ENCODE measurements at regions not wholly inside any gene's neighbourhood (a gene's known extent, or its start where the extent isn't known, plus 50 kb on each side); places are given as distances from the start of the nearest gene placed in this dataset.

- no peak for TF ChIP-seq POU2F2 (IDR thresholded peaks at IDR 0.05; ENCODE audit: borderline replicate concordance, low read depth, low read length)
Measured at GRCh38 chr5:125140855-125141254, 394.4 kb upstream of the ZNF608 start (continued).

GRCh38 chr5:125142458-125142857 is 396.0 kb upstream of the ZNF608 start:
- ChIA-PET CTCF (interaction anchor here (0.6 to 1.8 kb wide), 4 partner anchors 12 to 484 kb away, joined by 3 to 4 read pairs (median 3); no protein-coding TSS in a partner anchor), RAD21 (ENCODE audit: unreplicated experiment) (interaction anchor here (1.0 kb wide), 1 partner anchor 30 kb away, joined by 3 read pairs; no protein-coding TSS in a partner anchor), SMC1A (ENCODE audit: uncharacterized antibody, unreplicated experiment) (interaction anchor here (1.0 to 1.3 kb wide), 2 partner anchors 165 to 418 kb away, joined by 3 read pairs; no protein-coding TSS in a partner anchor), POLR2A (no interaction called here)
- FAIRE-seq, result no peak
- Histone ChIP-seq H3K27me3 (replicated peaks in 1 of 2; ENCODE audit: control insufficient read depth in 2 of 2, insufficient read depth in 2 of 2, low read length in 1 of 2) (no peaks in the 10 kb centered on the region), H3K36me3 (ENCODE audit: control insufficient read depth in 2 of 2, insufficient read depth in 2 of 2, low read length in 1 of 2) (no peaks in the 10 kb centered on the region), H3K4me2 (ENCODE audit: control insufficient read depth, insufficient read depth) (no peak overlapping the region), H3K27ac (ENCODE audit: control insufficient read depth, insufficient read depth) (no peak overlapping the region), H3K9me3 (replicated peaks; ENCODE audit: control insufficient read depth, insufficient read depth, low read length) (no peaks in the 10 kb centered on the region), H3K9ac (ENCODE audit: control insufficient read depth, insufficient read depth, low read length) (no peak overlapping the region), H3K79me2 (ENCODE audit: control insufficient read depth, insufficient read depth, low read length) (no peaks in the 10 kb centered on the region), H3K4me1 (ENCODE audit: control insufficient read depth, insufficient read depth, low read length) (no peaks in the 10 kb centered on the region), H2AFZ (ENCODE audit: control insufficient read depth, low read depth, low read length) (no peak overlapping the region), H3K4me3 (no peak overlapping the region), H4K20me1 (ENCODE audit: control insufficient read depth, insufficient read depth) (no peaks in the 10 kb centered on the region)
- peak; percentile 61 for ATAC-seq
- DNase-seq (ENCODE audit: low read depth, low spot score), result no peak
- no peak for TF ChIP-seq EP300 (IDR thresholded peaks at IDR 0.05; ENCODE audit: borderline replicate concordance in 1 of 2, control insufficient read depth in 1 of 2, low read depth in 2 of 2, low read length in 2 of 2)
- TF ChIP-seq JUNB (IDR thresholded peaks at IDR 0.05), result peak; percentile 63
- intact Hi-C loops (cut with micrococcal nuclease; ENCODE audit: unreplicated experiment) (no loop called here), in situ Hi-C loops (cut with MboI) (no loop called here)
- no TSS peak for BruUV-seq (replicated peaks)

- 20% methylated on average over 2 of the region's 2 CpGs for WGBS (ENCODE audit: insufficient coverage, insufficient replicate concordance, low lambda C conversion rate, missing lambda C conversion rate)
- FAIRE-seq, result no peak
- in situ Hi-C loops (cut with MboI), result no loop called here
- TF ChIP-seq EED (IDR thresholded peaks at IDR 0.05; ENCODE audit: low read depth), result no peak
- no peak for TF ChIP-seq CHD4 (IDR thresholded peaks at IDR 0.05)
- TF ChIP-seq RAD21 (IDR thresholded peaks at IDR 0.05; ENCODE audit: insufficient read depth, low read depth, low read length), result no peak
- no peak for TF ChIP-seq CBFB (IDR thresholded peaks at IDR 0.05; ENCODE audit: low read depth)
- no peak for TF ChIP-seq PML (IDR thresholded peaks at IDR 0.05; ENCODE audit: low read length)
- TF ChIP-seq MTA2 (IDR thresholded peaks at IDR 0.05; ENCODE audit: low read depth), result no peak
- TF ChIP-seq SMARCA5 (IDR thresholded peaks at IDR 0.05), result no peak
- no peak for TF ChIP-seq NFYA (IDR thresholded peaks at IDR 0.05; ENCODE audit: borderline replicate concordance, low read depth, low read length)
- no peak for TF ChIP-seq SUZ12 (IDR thresholded peaks at IDR 0.05; ENCODE audit: unreplicated experiment)
- no peak for TF ChIP-seq MYC (IDR thresholded peaks at IDR 0.05; ENCODE audit: insufficient read depth, insufficient read length, insufficient replicate concordance, low read length, severe bottlenecking)
- no peak for TF ChIP-seq TARDBP (IDR thresholded peaks at IDR 0.05; ENCODE audit: borderline replicate concordance)
- TF ChIP-seq E2F4 (IDR thresholded peaks at IDR 0.05; ENCODE audit: low read depth, low read length), result no peak
- no peak for TF ChIP-seq NR2F1 (conservative IDR thresholded peaks at IDR 0.05)
- no peak for TF ChIP-seq ELK1 (IDR thresholded peaks at IDR 0.05; ENCODE audit: low read depth, low read length)
Measured at GRCh38 chr5:125143011-125143410, 396.6 kb upstream of the ZNF608 start.

More at GRCh38 chr5:125143011-125143410, 396.6 kb upstream of the ZNF608 start:
- BruUV-seq (replicated peaks), result no TSS peak
- H3K36me3 ChIP-seq (ENCODE audit: control insufficient read depth in 2 of 2, insufficient read depth in 2 of 2, low read length in 1 of 2), result no peaks in the 10 kb centered on the region
- no peaks in the 10 kb centered on the region for H3K4me1 ChIP-seq (ENCODE audit: control insufficient read depth, insufficient read depth, low read length)
- H4K20me1 ChIP-seq (ENCODE audit: control insufficient read depth, insufficient read depth), result no peaks in the 10 kb centered on the region
- RAD21 ChIA-PET (ENCODE audit: unreplicated experiment), result interaction anchor here (1.0 kb wide), 1 partner anchor 30 kb away, joined by 3 read pairs; no protein-coding TSS in a partner anchor
- POLR2A ChIA-PET, result no interaction called here
- H3K27ac ChIP-seq (ENCODE audit: control insufficient read depth, insufficient read depth), result no peak overlapping the region
- no peak overlapping the region for H3K4me3 ChIP-seq
- H2AFZ ChIP-seq (ENCODE audit: control insufficient read depth, low read depth, low read length), result no peak overlapping the region
- no peak for DNase-seq (ENCODE audit: low read depth, low spot score)
- SMC1A ChIA-PET (ENCODE audit: uncharacterized antibody, unreplicated experiment), result interaction anchor here (1.3 kb wide), 1 partner anchor 165 kb away, joined by 3 read pairs; no protein-coding TSS in a partner anchor
- no peaks in the 10 kb centered on the region for H3K9me3 ChIP-seq (replicated peaks; ENCODE audit: control insufficient read depth, insufficient read depth, low read length)
- H3K27me3 ChIP-seq (replicated peaks in 1 of 2; ENCODE audit: control insufficient read depth in 2 of 2, insufficient read depth in 2 of 2, low read length in 1 of 2), result no peaks in the 10 kb centered on the region
- CTCF ChIA-PET, result interaction anchor here (1.0 to 1.8 kb wide), 3 partner anchors 12 to 145 kb away, joined by 3 to 4 read pairs (median 3); no protein-coding TSS in a partner anchor
- H3K4me2 ChIP-seq (ENCODE audit: control insufficient read depth, insufficient read depth), result no peak overlapping the region
- H3K9ac ChIP-seq (ENCODE audit: control insufficient read depth, insufficient read depth, low read length), result no peak overlapping the region
- no peak for ATAC-seq
- H3K79me2 ChIP-seq (ENCODE audit: control insufficient read depth, insufficient read depth, low read length), result no peaks in the 10 kb centered on the region
- intact Hi-C loops (cut with micrococcal nuclease; ENCODE audit: unreplicated experiment), result no loop called here

All from GM12878 (cell line).